ENCODE measurements at regions not wholly inside any gene's neighbourhood (a gene's known extent, or its start where the extent isn't known, plus 50 kb on each side); places are given as distances from the start of the nearest gene placed in this dataset.
"Not testable (repeated sequence)": the region's sequence is repeated elsewhere in the genome, so short reads cannot be mapped to it uniquely, and the experiment has no call there.

GRCh38 chr1:149275802-149276201, 172.5 kb upstream of the NBPF9 start:
- not testable (repeated sequence) for TF ChIP-seq CTCF, POLR2A, POLR2AphosphoS5, EP300 (IDR thresholded peaks at IDR 0.05)
